Spleen (tissue), 11 donors: ENCODE measurements at regions not wholly inside any gene's neighbourhood (a gene's known extent, or its start where the extent isn't known, plus 50 kb on each side); places are given as distances from the start of the nearest gene placed in this dataset.

Experiments used
- DNase-seq: peaks from one replicate; pipeline ENCODE4 v3.0.0-alpha.2; 2020
- H3K27ac ChIP-seq, 8 donors: fragments of 200-600 bp; sonication (generic) in 7 of 8; 1 replicate in 4 of 8; 2 replicates in 4 of 8; pipeline versions ENCODE4 v1.5.0 to v1.8.0; 2016 to 2021; ENCODE audit warnings: inconsistent platforms in 4 of 8, mild to moderate bottlenecking in 4 of 8, moderate library complexity in 1 of 8
- H3K27me3 ChIP-seq, 7 donors: fragments of 200-600 bp; sonication (generic) in 6 of 7; replicated peaks in 1 of 7; 1 replicate in 4 of 7; 2 replicates in 3 of 7; pipeline versions ENCODE4 v1.5.0 to v1.8.0; 2016 to 2021; ENCODE audit warnings: inconsistent platforms in 3 of 7, mild to moderate bottlenecking in 1 of 7
- H3K36me3 ChIP-seq, 6 donors: fragments of 200-600 bp; sonication (generic) in 5 of 6; 1 replicate in 4 of 6; 2 replicates in 2 of 6; pipeline versions ENCODE4 v1.5.0 to v1.8.0; 2016 to 2021; ENCODE audit warnings: inconsistent platforms in 2 of 6
- H3K4me1 ChIP-seq, 6 donors: fragments of 200-600 bp; sonication (generic) in 5 of 6; 1 replicate in 3 of 6; 2 replicates in 3 of 6; pipeline versions ENCODE4 v1.5.0 to v1.8.0; 2016 to 2021; ENCODE audit warnings: inconsistent platforms in 3 of 6
- H3K4me3 ChIP-seq, 8 donors: fragments of 200-600 bp; sonication (generic) in 7 of 8; 1 replicate in 4 of 8; 2 replicates in 4 of 8; pipeline versions ENCODE4 v1.5.0 to v1.8.0; 2016 to 2021; ENCODE audit warnings: inconsistent platforms in 4 of 8, mild to moderate bottlenecking in 4 of 8, moderate library complexity in 2 of 8
- H3K9me3 ChIP-seq, 8 donors: fragments of 200-600 bp; sonication (generic) in 7 of 8; 1 replicate in 4 of 8; 2 replicates in 4 of 8; pipeline versions ENCODE4 v1.5.0 to v1.8.0; 2016 to 2021; ENCODE audit warnings: inconsistent platforms in 4 of 8
- POLR2A ChIP-seq, 3 donors: fragments of 450-650 bp; IDR thresholded peaks; one replicate each; pipeline ENCODE4 v1.5.1; 2017; ENCODE audit warnings: antibody characterized with exemption in 3 of 3, mild to moderate bottlenecking in 1 of 3
- POLR2AphosphoS5 ChIP-seq, 3 donors: sonication (generic); formaldehyde crosslinking; IDR thresholded peaks; one replicate each; pipeline ENCODE4 v1.5.1; 2017; ENCODE audit warnings: antibody characterized with exemption in 3 of 3
- WGBS, 5 donors: extraction: QIAGEN DNeasy Blood & Tissue Kit in 3 of 5; methylation state at CpG; one replicate each; pipeline versions ENCODE4 v1.1.5 to v1.1.7; 2013 to 2018; 5-methylcytosine and 5-hydroxymethylcytosine counted together
- intact Hi-C: fragments of 100-400 bp; cut with DNase I; formaldehyde crosslinking; loops from one replicate; pipeline ENCODE4 v1.15.0; 2023; ENCODE audit warnings: low total_unique reads
- TF ChIP-seq, protein P1 (sequence below), 11 experiments: fragments of 200-600 bp in 7 of 11; fragments of 450-650 bp in 4 of 11; sonication (generic) in 4 of 11; IDR thresholded peaks in 8 of 11; conservative IDR thresholded peaks in 3 of 11; 1 replicate in 7 of 11; 2 replicates in 4 of 11; pipeline versions ENCODE4 v1.4.0 to v1.8.0; 2016 to 2021; ENCODE audit warnings: antibody characterized with exemption in 11 of 11, inconsistent platforms in 4 of 11, mild to moderate bottlenecking in 1 of 11
- donor health status: healthy with polysubstance abuse.
- donor health status: DM: no; HTN: no; CAD: no; lungs with moderate emphysema.
- donor health status: DM: no; HTN: no; CAD: no.
- donor health status: Bipolar disorder and iron deficiency.
- donor health status: healthy.
- donor health status: DM: no; HTN: no; CAD: no.
- donor health status: DM: yes; HTN: yes; CAD: no.

DNA sequence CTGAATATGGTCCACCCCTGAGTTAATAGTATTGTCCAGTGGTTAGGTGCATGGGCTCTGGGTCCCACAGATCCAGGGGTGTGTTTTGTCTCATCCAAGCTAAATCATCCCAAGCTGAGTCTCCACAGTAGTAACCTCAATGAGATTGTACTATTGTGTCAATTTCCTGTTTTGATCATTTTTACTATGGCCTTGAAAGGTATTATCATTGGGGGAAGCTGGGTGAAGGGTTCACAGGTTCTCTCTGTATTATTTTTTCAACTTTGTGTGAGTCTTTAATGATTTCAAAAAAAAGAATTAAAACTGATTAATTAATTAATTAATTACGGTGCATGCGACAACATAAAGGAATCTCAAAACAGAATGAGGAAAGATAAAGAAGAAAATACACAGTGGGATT is 266.1 kb downstream of the MN1 start:
- H3K4me1 ChIP-seq: no peaks in the 10 kb centered on the region
- no peaks in the 10 kb centered on the region for H3K36me3 ChIP-seq
- no peak overlapping the region for H3K4me3 ChIP-seq
- no peak for TF ChIP-seq POLR2A (IDR thresholded peaks at IDR 0.05)
- no peak for TF ChIP-seq POLR2AphosphoS5 (IDR thresholded peaks at IDR 0.05)
- TF ChIP-seq, protein P1, sequence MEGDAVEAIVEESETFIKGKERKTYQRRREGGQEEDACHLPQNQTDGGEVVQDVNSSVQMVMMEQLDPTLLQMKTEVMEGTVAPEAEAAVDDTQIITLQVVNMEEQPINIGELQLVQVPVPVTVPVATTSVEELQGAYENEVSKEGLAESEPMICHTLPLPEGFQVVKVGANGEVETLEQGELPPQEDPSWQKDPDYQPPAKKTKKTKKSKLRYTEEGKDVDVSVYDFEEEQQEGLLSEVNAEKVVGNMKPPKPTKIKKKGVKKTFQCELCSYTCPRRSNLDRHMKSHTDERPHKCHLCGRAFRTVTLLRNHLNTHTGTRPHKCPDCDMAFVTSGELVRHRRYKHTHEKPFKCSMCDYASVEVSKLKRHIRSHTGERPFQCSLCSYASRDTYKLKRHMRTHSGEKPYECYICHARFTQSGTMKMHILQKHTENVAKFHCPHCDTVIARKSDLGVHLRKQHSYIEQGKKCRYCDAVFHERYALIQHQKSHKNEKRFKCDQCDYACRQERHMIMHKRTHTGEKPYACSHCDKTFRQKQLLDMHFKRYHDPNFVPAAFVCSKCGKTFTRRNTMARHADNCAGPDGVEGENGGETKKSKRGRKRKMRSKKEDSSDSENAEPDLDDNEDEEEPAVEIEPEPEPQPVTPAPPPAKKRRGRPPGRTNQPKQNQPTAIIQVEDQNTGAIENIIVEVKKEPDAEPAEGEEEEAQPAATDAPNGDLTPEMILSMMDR (IDR thresholded peaks at IDR 0.05 in 8 of 11, conservative IDR thresholded peaks at IDR 0.05 in 3 of 11): no peak
- H3K9me3 ChIP-seq: peaks cover 0 to 8% (median 0%) of the 10 kb centered on the region in 8 donors
- peaks cover 0 to 54% (median 0%) of the 10 kb centered on the region in 7 donors for H3K27me3 ChIP-seq
- 94 to 99% (median 98%) methylated on average over 2 of the region's 2 CpGs for WGBS, 5 donors
- intact Hi-C loops: no loop called here
- H3K27ac ChIP-seq: no peak overlapping the region
- no peak for DNase-seq

DNA sequence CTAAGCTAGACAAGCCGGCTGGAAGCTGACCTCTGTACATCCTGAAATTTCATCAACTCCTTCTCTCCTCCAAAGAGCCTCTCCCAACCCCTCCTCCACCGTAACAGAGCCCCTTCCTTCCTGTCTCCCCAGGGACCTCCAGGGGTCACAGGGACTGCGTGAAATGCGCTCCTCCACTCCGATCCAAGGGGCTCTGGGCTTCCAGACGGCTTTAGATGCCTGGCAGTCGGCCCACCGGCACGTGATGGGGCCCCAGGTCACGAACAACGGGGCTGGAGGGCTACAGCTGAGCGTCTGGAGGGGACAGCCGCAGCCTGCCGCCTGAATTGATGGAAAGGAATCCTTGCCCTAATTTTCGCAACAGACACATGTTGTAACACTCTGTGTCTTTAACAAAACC is 264.1 kb downstream of the MN1 start:
- Histone ChIP-seq H3K4me1 (no peaks in the 10 kb centered on the region), H3K27me3 (peaks cover 0 to 57% (median 0%) of the 10 kb centered on the region in 7 donors), H3K27ac (no peak overlapping the region), H3K9me3 (no peaks in the 10 kb centered on the region), H3K4me3 (no peak overlapping the region), H3K36me3 (no peaks in the 10 kb centered on the region)
- DNase-seq: peak; percentile 35
- intact Hi-C loops: no loop called here
- TF ChIP-seq, protein P1 (IDR thresholded peaks at IDR 0.05 in 8 of 11, conservative IDR thresholded peaks at IDR 0.05 in 3 of 11): no peak
- no peak for TF ChIP-seq POLR2A (IDR thresholded peaks at IDR 0.05)
- no peak for TF ChIP-seq POLR2AphosphoS5 (IDR thresholded peaks at IDR 0.05)
- WGBS, 5 donors: 31 to 45% (median 37%) methylated on average over 15 of the region's 15 CpGs

DNA sequence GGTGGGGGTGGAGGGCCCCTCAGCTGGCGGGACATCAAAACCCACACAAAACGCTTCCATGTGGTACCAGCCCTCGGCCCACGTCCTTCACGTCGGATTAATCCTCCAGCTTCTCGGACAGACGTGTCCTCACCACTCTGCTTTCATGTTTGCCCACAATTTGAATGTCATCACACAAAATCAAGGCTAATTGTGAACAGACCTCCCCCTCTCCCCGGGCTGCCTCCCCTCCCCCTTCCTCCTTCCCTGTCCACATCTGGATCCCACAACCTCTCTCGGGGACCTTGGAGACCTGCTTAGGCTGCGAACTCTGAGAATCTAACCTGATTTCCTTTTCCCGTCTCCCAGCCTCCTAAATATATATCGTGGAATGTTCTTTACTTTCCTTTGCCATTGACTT is 262.9 kb downstream of the MN1 start:
- no peaks in the 10 kb centered on the region for H3K9me3 ChIP-seq
- DNase-seq: no peak
- H3K4me3 ChIP-seq: no peak overlapping the region
- intact Hi-C loops: no loop called here
- no peaks in the 10 kb centered on the region for H3K4me1 ChIP-seq
- no peak overlapping the region for H3K27ac ChIP-seq
- 69 to 80% (median 79%) methylated on average over 12 to 13 of the region's 13 CpGs for WGBS, 5 donors
- TF ChIP-seq POLR2A (IDR thresholded peaks at IDR 0.05): no peak
- TF ChIP-seq, protein P1 (IDR thresholded peaks at IDR 0.05 in 8 of 11, conservative IDR thresholded peaks at IDR 0.05 in 3 of 11): no peak
- no peak for TF ChIP-seq POLR2AphosphoS5 (IDR thresholded peaks at IDR 0.05)
- peaks cover 0 to 53% (median 0%) of the 10 kb centered on the region in 7 donors for H3K27me3 ChIP-seq
- no peaks in the 10 kb centered on the region for H3K36me3 ChIP-seq

DNA sequence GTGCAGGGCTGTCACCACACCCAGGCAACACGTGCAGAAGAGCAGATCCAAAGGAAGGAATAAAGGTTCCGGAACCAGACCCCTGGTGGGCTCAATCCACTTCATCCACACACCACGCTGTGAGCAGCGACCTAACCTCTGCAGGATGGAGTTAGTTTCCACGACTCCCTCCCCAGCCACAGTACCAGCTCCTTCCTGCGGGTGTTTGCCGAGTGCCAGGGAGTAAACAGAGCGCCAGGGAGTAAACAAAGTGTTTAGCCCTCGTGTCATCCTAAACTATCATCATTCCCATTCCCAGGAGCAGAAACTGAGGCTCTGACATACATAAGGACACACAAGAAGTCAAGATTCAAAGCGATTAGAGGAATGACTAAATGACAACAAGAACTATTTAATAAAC is 261.3 kb downstream of the MN1 start:
- Histone ChIP-seq H3K36me3 (no peaks in the 10 kb centered on the region), H3K4me1 (no peaks in the 10 kb centered on the region), H3K27ac (no peak overlapping the region), H3K4me3 (no peak overlapping the region), H3K9me3 (no peaks in the 10 kb centered on the region), H3K27me3 (peaks cover 0 to 53% (median 0%) of the 10 kb centered on the region in 7 donors)
- intact Hi-C loops: no loop called here
- no peak for TF ChIP-seq POLR2A (IDR thresholded peaks at IDR 0.05)
- TF ChIP-seq, protein P1 (IDR thresholded peaks at IDR 0.05 in 8 of 11, conservative IDR thresholded peaks at IDR 0.05 in 3 of 11): no peak
- DNase-seq: no peak
- 72 to 81% (median 74%) methylated on average over 10 of the region's 10 CpGs for WGBS, 5 donors
